Ascending aorta (tissue), 2 donors: ENCODE measurements at regions not wholly inside any gene's neighbourhood (a gene's known extent, or its start where the extent isn't known, plus 50 kb on each side); places are given as distances from the start of the nearest gene placed in this dataset.

Source experiments
- DNase-seq, 2 donors: peaks; one replicate each; pipeline ENCODE4 v3.0.0-alpha.2; 2019; ENCODE audit warnings: low spot score in 2 of 2
- H3K27ac ChIP-seq, 2 donors: fragments of 200-600 bp; sonication (generic); one replicate each; pipeline ENCODE4 v1.5.1; 2016 to 2017; ENCODE audit warnings: mild to moderate bottlenecking in 1 of 2
- H3K27me3 ChIP-seq: fragments of 200-600 bp; sonication (generic); one replicate; pipeline ENCODE4 v1.5.1; 2017
- H3K36me3 ChIP-seq, 2 donors: fragments of 200-600 bp; sonication (generic); one replicate each; pipeline ENCODE4 v1.5.1; 2016
- H3K4me1 ChIP-seq, 2 donors: fragments of 200-600 bp; sonication (generic); one replicate each; pipeline ENCODE4 v1.5.1; 2016 to 2017; ENCODE audit warnings: mild to moderate bottlenecking in 1 of 2
- H3K4me3 ChIP-seq, 2 donors: fragments of 200-600 bp; sonication (generic); one replicate each; pipeline ENCODE4 v1.5.1; 2016 to 2017; ENCODE audit warnings: mild to moderate bottlenecking in 1 of 2
- H3K9me3 ChIP-seq, 2 donors: fragments of 200-600 bp; sonication (generic); one replicate each; pipeline ENCODE4 v1.5.1; 2016
- CTCF ChIP-seq, 3 experiments: fragments of 200-600 bp in 2 of 3; fragments of 450-650 bp in 1 of 3; sonication (generic) in 2 of 3; IDR thresholded peaks; one replicate each; pipeline ENCODE4 v1.5.1; 2016 to 2019; ENCODE audit warnings: antibody characterized with exemption in 3 of 3, mild to moderate bottlenecking in 1 of 3, moderate library complexity in 1 of 3
- intact Hi-C: fragments of 100-400 bp; cut with DNase I; formaldehyde crosslinking; loops from one replicate; pipeline ENCODE4 v1.15.1; 2023

DNA sequence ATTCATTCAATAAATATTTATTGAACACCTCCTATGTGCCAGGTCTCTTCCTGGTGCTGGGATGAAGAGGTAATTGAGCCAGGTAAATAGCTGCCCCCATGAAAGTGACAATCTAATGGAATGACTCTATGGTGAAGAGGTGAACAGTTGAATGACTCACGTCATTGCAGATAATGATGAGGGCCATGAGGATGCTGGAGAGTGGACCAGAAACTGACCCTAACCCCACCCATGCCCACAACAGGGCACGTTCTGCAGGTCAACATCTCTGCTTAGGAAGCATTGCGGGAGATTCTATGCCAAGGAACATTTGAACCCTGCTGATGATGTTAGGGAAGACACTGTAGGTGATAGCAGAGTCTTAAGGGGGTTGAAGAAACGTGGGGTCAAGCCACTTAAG lies 788.9 kb upstream of the TBX3 start:
- intact Hi-C loops = no loop called here
- H3K4me3 ChIP-seq = no peak overlapping the region
- TF ChIP-seq CTCF (IDR thresholded peaks at IDR 0.05) = no peak
- H3K36me3 ChIP-seq = no peaks in the 10 kb centered on the region
- H3K27me3 ChIP-seq = no peaks in the 10 kb centered on the region
- H3K9me3 ChIP-seq = no peaks in the 10 kb centered on the region
- H3K4me1 ChIP-seq = no peaks in the 10 kb centered on the region
- no peak for DNase-seq
- H3K27ac ChIP-seq = no peak overlapping the region

DNA sequence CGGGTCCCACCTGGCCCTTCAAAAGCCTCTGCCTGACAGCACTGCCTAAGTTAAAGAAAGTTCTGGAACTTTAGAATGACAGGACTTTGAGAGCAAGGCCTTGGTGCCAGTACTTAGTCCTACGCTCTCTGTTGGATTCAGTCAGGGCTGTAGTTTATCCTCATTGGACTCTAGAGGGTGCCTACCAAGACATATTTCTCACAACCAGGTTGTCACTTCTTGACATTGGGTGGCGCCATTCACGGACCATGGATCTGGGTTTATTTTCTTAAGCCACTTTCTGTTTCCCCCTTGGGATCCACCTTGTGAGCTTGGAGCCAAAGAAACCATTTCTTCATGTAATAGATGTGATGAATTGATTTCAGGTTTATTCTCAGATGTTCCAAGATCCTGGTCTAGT lies 787.0 kb upstream of the TBX3 start:
- no peak for TF ChIP-seq CTCF (IDR thresholded peaks at IDR 0.05)
- no peak overlapping the region for H3K27ac ChIP-seq
- intact Hi-C loops = no loop called here
- H3K27me3 ChIP-seq = no peaks in the 10 kb centered on the region
- no peak overlapping the region for H3K4me3 ChIP-seq
- no peaks in the 10 kb centered on the region for H3K36me3 ChIP-seq
- H3K4me1 ChIP-seq = no peaks in the 10 kb centered on the region
- H3K9me3 ChIP-seq = no peaks in the 10 kb centered on the region
- no peak for DNase-seq

DNA sequence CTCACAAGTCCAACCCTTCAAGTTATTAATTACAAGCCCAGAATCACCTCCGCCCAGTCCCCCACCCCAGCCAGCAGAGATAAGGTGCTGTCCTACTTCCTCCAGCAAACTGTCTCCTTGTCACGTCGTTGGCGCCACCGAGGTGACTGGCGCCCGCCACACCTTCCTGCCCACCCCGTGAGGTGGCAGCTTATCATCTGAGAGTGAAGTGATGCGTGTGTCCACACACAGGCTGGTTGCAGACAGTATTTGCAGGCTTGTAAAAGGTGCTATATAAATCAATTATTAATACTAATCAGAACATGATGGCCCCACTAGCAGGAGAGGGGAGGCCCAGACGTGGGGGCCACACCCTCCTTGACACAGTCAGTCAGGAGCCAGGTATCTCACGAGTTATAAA lies 786.6 kb upstream of the TBX3 start:
- Histone ChIP-seq H3K4me3 (no peak overlapping the region), H3K9me3 (no peaks in the 10 kb centered on the region), H3K36me3 (no peaks in the 10 kb centered on the region), H3K27ac (no peak overlapping the region), H3K27me3 (no peaks in the 10 kb centered on the region), H3K4me1 (no peaks in the 10 kb centered on the region)
- TF ChIP-seq CTCF (IDR thresholded peaks at IDR 0.05) = no peak
- no peak for DNase-seq
- intact Hi-C loops = no loop called here

- H3K4me1 ChIP-seq = no peaks in the 10 kb centered on the region
- intact Hi-C loops = no loop called here
- H3K36me3 ChIP-seq = no peaks in the 10 kb centered on the region
Measured at GRCh38 chr12:115468087-115468510, 784.1 kb upstream of the TBX3 start.

GRCh38 chr12:115467531-115467930 lies 783.6 kb upstream of the TBX3 start:
- TF ChIP-seq CTCF (IDR thresholded peaks at IDR 0.05) = no peak
- intact Hi-C loops = no loop called here

More at GRCh38 chr12:115468087-115468510, 784.1 kb upstream of the TBX3 start:
- no peak overlapping the region for H3K4me3 ChIP-seq
- DNase-seq = no peak
- no peak overlapping the region for H3K27ac ChIP-seq
- no peaks in the 10 kb centered on the region for H3K9me3 ChIP-seq
- H3K27me3 ChIP-seq = no peaks in the 10 kb centered on the region
- TF ChIP-seq CTCF (IDR thresholded peaks at IDR 0.05) = no peak

DNA sequence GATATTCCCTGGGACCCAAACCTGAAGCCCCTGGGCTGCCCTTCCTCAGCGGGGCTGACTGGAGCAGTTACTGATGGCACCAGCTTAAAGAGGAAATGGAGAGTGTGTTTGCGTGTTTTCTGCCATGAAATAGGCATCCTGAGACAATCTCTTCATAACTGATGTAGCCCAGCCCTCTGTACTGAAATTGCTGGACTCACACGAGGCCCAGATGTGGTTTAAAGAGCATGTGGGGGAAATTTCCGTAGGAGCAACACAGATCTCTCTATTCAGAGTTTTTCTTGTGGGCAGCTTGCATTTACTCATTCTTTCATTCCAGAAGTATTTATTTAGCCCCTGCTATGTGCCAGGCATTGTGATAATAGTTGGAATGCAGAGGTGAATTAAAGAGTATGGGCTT lies 782.1 kb upstream of the TBX3 start:
- H3K4me3 ChIP-seq = no peak overlapping the region
- TF ChIP-seq CTCF (IDR thresholded peaks at IDR 0.05) = no peak
- no peaks in the 10 kb centered on the region for H3K4me1 ChIP-seq
- peaks cover 0 to 7% of the 10 kb centered on the region in 2 donors for H3K9me3 ChIP-seq
- H3K36me3 ChIP-seq = no peaks in the 10 kb centered on the region
- intact Hi-C loops = no loop called here
- H3K27me3 ChIP-seq = no peaks in the 10 kb centered on the region
- no peak for DNase-seq
- H3K27ac ChIP-seq = no peak overlapping the region

More at GRCh38 chr12:115467531-115467930, 783.6 kb upstream of the TBX3 start:
- DNase-seq = no peak
- Histone ChIP-seq H3K4me1 (no peaks in the 10 kb centered on the region), H3K27me3 (no peaks in the 10 kb centered on the region), H3K9me3 (no peaks in the 10 kb centered on the region), H3K27ac (no peak overlapping the region), H3K36me3 (no peaks in the 10 kb centered on the region), H3K4me3 (no peak overlapping the region)
